HepG2 (cell line): ENCODE measurements at regions not wholly inside any gene's neighbourhood (a gene's known extent, or its start where the extent isn't known, plus 50 kb on each side); places are given as distances from the start of the nearest gene placed in this dataset.

Experiments
- ATAC-seq: fragments of 200-7000 bp; cut with Tn5 transposase; 3 replicates; pipeline ENCODE4 v1.9.1; 2020; ENCODE audit warnings: mild to moderate bottlenecking, moderate library complexity
- BruUV-seq: library from RNA; stranded (reverse); fragments of 400-500 nt; replicated peaks from 2 replicates; lab custom pipeline; 2021; lab: Mats Ljungman, UMichigan
- CTCF ChIA-PET: fragments of 300-600 bp; formaldehyde crosslinking; extraction: SDS; loops from one replicate; lab custom pipeline; 2021; ENCODE audit warnings: low total read pairs, inconsistent platforms, low intra/inter-chr PET ratio; lab: Yijun Ruan, JAX
- POLR2A ChIA-PET: fragments of 350-600 bp; sonication (Branson Sonifier 250); formaldehyde crosslinking; loops from one replicate; lab custom pipeline; 2020; ENCODE audit warnings: antibody characterized with exemption, inconsistent platforms; lab: Yijun Ruan, JAX
- DNase-seq: peaks from one replicate; pipeline ENCODE4 v3.0.0-alpha.2; 2015; ENCODE audit warnings: low spot score
- FAIRE-seq: peaks from 3 replicates; lab custom pipeline; 2011; peaks lifted over from hg19 to GRCh38; lab: Jason Lieb, UNC
- H2AFZ ChIP-seq: one replicate; pipeline ENCODE4 v1.6.1; 2011; ENCODE audit warnings: low read length, inconsistent platforms
- H3K27ac ChIP-seq: fragments of 300-600 bp; 3 replicates; pipeline ENCODE4 v1.8.0; 2011; ENCODE audit warnings: mixed run types, mild to moderate bottlenecking, mixed read lengths, low read length, inconsistent platforms; ENCODE audit not compliant: insufficient read depth; ENCODE audit errors: extremely low read length
- H3K27me3 ChIP-seq, 2 experiments: fragments of 200-600 bp in 1 of 2; 2 replicates in 1 of 2; 3 replicates in 1 of 2; pipeline versions ENCODE4 v1.6.0 to v1.8.0; 2011; ENCODE audit warnings: low read length in 2 of 2, mild to moderate bottlenecking in 2 of 2, moderate library complexity in 2 of 2, inconsistent platforms in 1 of 2; ENCODE audit not compliant: insufficient read depth in 2 of 2, control insufficient read depth in 1 of 2
- H3K36me3 ChIP-seq, 2 experiments: fragments of 200-600 bp in 1 of 2; replicated peaks in 1 of 2; 2 replicates in 1 of 2; 3 replicates in 1 of 2; pipeline versions ENCODE4 v1.5.1 to v1.8.0; 2011; ENCODE audit warnings: low read length in 2 of 2, inconsistent platforms in 1 of 2; ENCODE audit not compliant: insufficient read depth in 2 of 2, control insufficient read depth in 1 of 2
- H3K4me1 ChIP-seq: 2 replicates; pipeline ENCODE4 v1.5.1; 2012; ENCODE audit warnings: low read length, inconsistent platforms; ENCODE audit not compliant: insufficient read depth
- H3K4me2 ChIP-seq: 2 replicates; pipeline ENCODE4 v1.6.0; 2011; ENCODE audit warnings: low read depth, low read length, inconsistent platforms
- H3K4me3 ChIP-seq, 3 experiments: fragments of 200-600 bp in 1 of 3; sonication (generic), shearing (Covaris generic) in 1 of 3; replicated peaks in 1 of 3; 2 replicates each; pipeline ENCODE4 v1.5.1; 2011 to 2016; ENCODE audit warnings: low read length in 3 of 3, inconsistent platforms in 2 of 3, low read depth in 2 of 3, mild to moderate bottlenecking in 2 of 3, control low read depth in 1 of 3, mixed read lengths in 1 of 3; ENCODE audit not compliant: insufficient read depth in 1 of 3
- H3K79me2 ChIP-seq: one replicate; pipeline ENCODE4 v1.6.1; 2011; ENCODE audit warnings: low read length, inconsistent platforms; ENCODE audit not compliant: insufficient read depth
- H3K9ac ChIP-seq: 2 replicates; pipeline ENCODE4 v1.6.0; 2011; ENCODE audit warnings: mild to moderate bottlenecking, low read depth, low read length, inconsistent platforms; ENCODE audit not compliant: insufficient read depth
- H3K9me3 ChIP-seq: 2 replicates; pipeline ENCODE4 v1.5.1; 2012; ENCODE audit warnings: mild to moderate bottlenecking, low read length
- H4K20me1 ChIP-seq: 2 replicates; pipeline ENCODE4 v1.6.0; 2011; ENCODE audit warnings: inconsistent platforms, mild to moderate bottlenecking, low read length, moderate library complexity; ENCODE audit not compliant: insufficient read depth
- FOXA1 ChIP-seq, 2 experiments: fragments of 450-650 bp in 1 of 2; sonication (generic) in 1 of 2; formaldehyde crosslinking in 1 of 2; IDR thresholded peaks; 2 replicates each; pipeline versions ENCODE4 v1.4.0 to v1.6.1; 2016 to 2020; ENCODE audit warnings: missing genetic modification reagents in 1 of 2
- GATAD2A ChIP-seq: IDR thresholded peaks from 2 replicates; pipeline ENCODE4 v1.6.1; 2016
- LRRFIP1 ChIP-seq: sonication (generic); formaldehyde crosslinking; conservative IDR thresholded peaks from 2 replicates; pipeline ENCODE4 v1.4.0; 2020; ENCODE audit warnings: missing genetic modification reagents
- ONECUT2 ChIP-seq: sonication (generic); formaldehyde crosslinking; IDR thresholded peaks from 2 replicates; pipeline ENCODE4 v1.4.0; 2020; ENCODE audit warnings: missing genetic modification reagents
- SATB2 ChIP-seq: sonication (generic); formaldehyde crosslinking; IDR thresholded peaks from 2 replicates; pipeline ENCODE4 v1.5.0; 2020; ENCODE audit warnings: missing genetic modification reagents
- ZNF264 ChIP-seq: sonication (generic); formaldehyde crosslinking; IDR thresholded peaks from 2 replicates; pipeline ENCODE4 v1.4.0; 2020; ENCODE audit warnings: missing genetic modification reagents
- ZNF782 ChIP-seq: sonication (generic); formaldehyde crosslinking; IDR thresholded peaks from 2 replicates; pipeline ENCODE4 v1.4.0; 2020; ENCODE audit warnings: missing genetic modification reagents, mild to moderate bottlenecking, borderline replicate concordance
- WGBS: methylation state at CpG from one replicate; pipeline ENCODE4 v1.1.6; 2017; ENCODE audit warnings: low lambda C conversion rate; 5-methylcytosine and 5-hydroxymethylcytosine counted together
- in situ Hi-C: cut with HindIII; loops from 2 replicates; pipeline ENCODE4 v1.10.0; 2017; ENCODE audit warnings: low pct_unique_long_range_greater_than_20kb; ENCODE audit not compliant: extremely low pct_ligation_motif_present
- intact Hi-C: fragments of 100-400 bp; cut with micrococcal nuclease; formaldehyde crosslinking; loops from one replicate; pipeline ENCODE4 v1.10.0; 2022; ENCODE audit not compliant: unreplicated experiment
- TF ChIP-seq, protein P1 (sequence below): IDR thresholded peaks from 2 replicates; pipeline ENCODE4 v1.6.1; 2016; ENCODE audit warnings: missing compliant biosample characterization, missing genetic modification reagents, borderline replicate concordance

GRCh38 chr18:56453631-56454030, 184.8 kb downstream of the TXNL1 start (continued):
- TF ChIP-seq, protein P1, sequence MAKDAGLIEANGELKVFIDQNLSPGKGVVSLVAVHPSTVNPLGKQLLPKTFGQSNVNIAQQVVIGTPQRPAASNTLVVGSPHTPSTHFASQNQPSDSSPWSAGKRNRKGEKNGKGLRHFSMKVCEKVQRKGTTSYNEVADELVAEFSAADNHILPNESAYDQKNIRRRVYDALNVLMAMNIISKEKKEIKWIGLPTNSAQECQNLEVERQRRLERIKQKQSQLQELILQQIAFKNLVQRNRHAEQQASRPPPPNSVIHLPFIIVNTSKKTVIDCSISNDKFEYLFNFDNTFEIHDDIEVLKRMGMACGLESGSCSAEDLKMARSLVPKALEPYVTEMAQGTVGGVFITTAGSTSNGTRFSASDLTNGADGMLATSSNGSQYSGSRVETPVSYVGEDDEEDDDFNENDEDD (CRISPR knock-in tag): no peak

- no peaks in the 10 kb centered on the region for H3K36me3 ChIP-seq
- BruUV-seq: no TSS peak
- in situ Hi-C loops (no loop called here), intact Hi-C loops (no loop called here)
- H3K9ac ChIP-seq: no peak overlapping the region
- no peaks in the 10 kb centered on the region for H3K4me1 ChIP-seq
- no peak for TF ChIP-seq ONECUT2 (CRISPR knock-in tag)
- TF ChIP-seq ZNF264: no peak
- no peak for TF ChIP-seq ZNF782 (CRISPR knock-in tag)
- no peak for TF ChIP-seq GATAD2A (CRISPR knock-in tag)
- TF ChIP-seq SATB2 (CRISPR knock-in tag): no peak
- no peak for TF ChIP-seq FOXA1 (IDR thresholded peaks at IDR 0.05)
- TF ChIP-seq FOXA1 (CRISPR knock-in tag; IDR thresholded peaks at IDR 0.05): no peak
- no peak for TF ChIP-seq LRRFIP1
- no peak overlapping the region for H3K27ac ChIP-seq
- no peaks in the 10 kb centered on the region for H3K79me2 ChIP-seq
- no peak overlapping the region for H3K4me3 ChIP-seq
- FAIRE-seq: no peak
- H3K4me2 ChIP-seq: no peak overlapping the region
- no peak for ATAC-seq
- ChIA-PET CTCF (no interaction called here), POLR2A (no interaction called here)
- no peaks in the 10 kb centered on the region for H3K27me3 ChIP-seq
- 0% methylated on average over 1 of the region's 1 CpG for WGBS
- no peaks in the 10 kb centered on the region for H4K20me1 ChIP-seq
- no peaks in the 10 kb centered on the region for H3K9me3 ChIP-seq
- no peak overlapping the region for H2AFZ ChIP-seq
- DNase-seq: no peak
These were observed 187.2 kb downstream of the TXNL1 start for GRCh38 chr18:56451188-56451587.
